IMR-90 (cell line): ENCODE measurements at regions not wholly inside any gene's neighbourhood (a gene's known extent, or its start where the extent isn't known, plus 50 kb on each side); places are given as distances from the start of the nearest gene placed in this dataset.

Experiments
- BHLHE40 ChIP-seq: fragments of 150-350 bp; IDR thresholded peaks from 2 replicates; pipeline ENCODE4 v1.6.1; 2016; ENCODE audit warnings: mild to moderate bottlenecking, low read depth, low read length
- CEBPB ChIP-seq: IDR thresholded peaks from 2 replicates; pipeline ENCODE4 v1.6.1; 2012; ENCODE audit warnings: low read depth, low read length, improper control_type of control experiment
- CTCF ChIP-seq: conservative IDR thresholded peaks from 2 replicates; pipeline ENCODE4 v1.5.1; 2012; ENCODE audit warnings: mild to moderate bottlenecking, low read depth, low read length, improper control_type of control experiment
- FOS ChIP-seq: fragments of 150-350 bp; IDR thresholded peaks from 2 replicates; pipeline ENCODE4 v1.6.1; 2016; ENCODE audit warnings: low read depth, low read length
- MAFK ChIP-seq: IDR thresholded peaks from 2 replicates; pipeline ENCODE4 v1.6.1; 2012; ENCODE audit warnings: low read depth, low read length, improper control_type of control experiment
- MAZ ChIP-seq: IDR thresholded peaks from 2 replicates; pipeline ENCODE4 v1.6.1; 2012; ENCODE audit warnings: low read depth, mild to moderate bottlenecking, low read length, improper control_type of control experiment, moderate library complexity, borderline replicate concordance
- MXI1 ChIP-seq: IDR thresholded peaks from 2 replicates; pipeline ENCODE4 v1.6.1; 2012; ENCODE audit warnings: low read depth, mild to moderate bottlenecking, low read length, moderate library complexity, borderline replicate concordance
- POLR2A ChIP-seq: IDR thresholded peaks from 2 replicates; pipeline ENCODE4 v1.6.1; 2012; ENCODE audit warnings: mild to moderate bottlenecking, low read depth, low read length
- RAD21 ChIP-seq: IDR thresholded peaks from 2 replicates; pipeline ENCODE4 v1.6.1; 2012; ENCODE audit warnings: low read length, improper control_type of control experiment
- RFX5 ChIP-seq: IDR thresholded peaks from 2 replicates; pipeline ENCODE4 v1.8.0; 2012; ENCODE audit warnings: low read depth, mild to moderate bottlenecking, low read length, moderate library complexity
- SMC3 ChIP-seq: fragments of 150-350 bp; IDR thresholded peaks from 2 replicates; pipeline ENCODE4 v1.6.1; 2016; ENCODE audit warnings: low read depth, mild to moderate bottlenecking, antibody characterized with exemption, low read length, moderate library complexity
- TF ChIP-seq, protein P1 (sequence below): fragments of 150-350 bp; IDR thresholded peaks from 2 replicates; pipeline ENCODE4 v1.6.1; 2017; ENCODE audit warnings: mild to moderate bottlenecking, antibody characterized with exemption, low read length, low read depth
- TF ChIP-seq, protein P2 (sequence below): fragments of 150-350 bp; IDR thresholded peaks from 2 replicates; pipeline ENCODE4 v1.6.1; 2016; ENCODE audit warnings: low read depth, mild to moderate bottlenecking, low read length, moderate library complexity, borderline replicate concordance

- no peak for TF ChIP-seq CTCF
- no peak for TF ChIP-seq MXI1
- no peak for TF ChIP-seq RAD21
- no peak for TF ChIP-seq POLR2A
- TF ChIP-seq CEBPB = no peak
- TF ChIP-seq, protein P1, sequence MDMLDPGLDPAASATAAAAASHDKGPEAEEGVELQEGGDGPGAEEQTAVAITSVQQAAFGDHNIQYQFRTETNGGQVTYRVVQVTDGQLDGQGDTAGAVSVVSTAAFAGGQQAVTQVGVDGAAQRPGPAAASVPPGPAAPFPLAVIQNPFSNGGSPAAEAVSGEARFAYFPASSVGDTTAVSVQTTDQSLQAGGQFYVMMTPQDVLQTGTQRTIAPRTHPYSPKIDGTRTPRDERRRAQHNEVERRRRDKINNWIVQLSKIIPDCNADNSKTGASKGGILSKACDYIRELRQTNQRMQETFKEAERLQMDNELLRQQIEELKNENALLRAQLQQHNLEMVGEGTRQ = no peak
- TF ChIP-seq MAZ = no peak
- no peak for TF ChIP-seq BHLHE40
- TF ChIP-seq MAFK = no peak
- no peak for TF ChIP-seq SMC3
- no peak for TF ChIP-seq FOS
- TF ChIP-seq, protein P2, sequence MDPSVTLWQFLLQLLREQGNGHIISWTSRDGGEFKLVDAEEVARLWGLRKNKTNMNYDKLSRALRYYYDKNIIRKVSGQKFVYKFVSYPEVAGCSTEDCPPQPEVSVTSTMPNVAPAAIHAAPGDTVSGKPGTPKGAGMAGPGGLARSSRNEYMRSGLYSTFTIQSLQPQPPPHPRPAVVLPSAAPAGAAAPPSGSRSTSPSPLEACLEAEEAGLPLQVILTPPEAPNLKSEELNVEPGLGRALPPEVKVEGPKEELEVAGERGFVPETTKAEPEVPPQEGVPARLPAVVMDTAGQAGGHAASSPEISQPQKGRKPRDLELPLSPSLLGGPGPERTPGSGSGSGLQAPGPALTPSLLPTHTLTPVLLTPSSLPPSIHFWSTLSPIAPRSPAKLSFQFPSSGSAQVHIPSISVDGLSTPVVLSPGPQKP = no peak
- TF ChIP-seq RFX5 = no peak
Measured at GRCh38 chr6:150721418-150722266, 122.0 kb downstream of the PLEKHG1 start.
